ENCODE measurements at regions not wholly inside any gene's neighbourhood (a gene's known extent, or its start where the extent isn't known, plus 50 kb on each side); places are given as distances from the start of the nearest gene placed in this dataset.

GRCh38 chr1:73784026-73784425, 413.9 kb downstream of the LRRIQ3 start:
- Histone ChIP-seq H3K4me1 (peaks cover 26% of the 10 kb centered on the region; the same call in 2 of the 3 replicates), H3K4me2 (no peak overlapping the region), H3K27ac (no peak overlapping the region), H3K9me3 (no peaks in the 10 kb centered on the region), H3K4me3 (no peak overlapping the region)
- CTCF ChIA-PET = no interaction called here
- POLR2A ChIA-PET = no interaction called here
- WGBS (ENCODE audit: missing lambda C conversion rate) = 48% methylated on average over 2 of the region's 2 CpGs
- FAIRE-seq = no peak
- ATAC-seq = no peak
- no peak for DNase-seq (ENCODE audit: low read depth in 1 of 2, low spot score in 1 of 2)
- TF ChIP-seq HOXA7 (CRISPR knock-in tag; IDR thresholded peaks at IDR 0.05) (no peak), ESRRA (IDR thresholded peaks at IDR 0.05; ENCODE audit: borderline replicate concordance, low read length) (no peak), SMC3 (IDR thresholded peaks at IDR 0.05) (no peak), NR3C1 (IDR thresholded peaks at IDR 0.05) (no peak), POLR2A (IDR thresholded peaks at IDR 0.05; ENCODE audit: low read length) (no peak), HES2 (IDR thresholded peaks at IDR 0.05) (no peak), RNF2 (IDR thresholded peaks at IDR 0.05; ENCODE audit: borderline replicate concordance, low read depth) (no peak), CHD4 (IDR thresholded peaks at IDR 0.05; ENCODE audit: borderline replicate concordance) (no peak), CHD2 (IDR thresholded peaks at IDR 0.05; ENCODE audit: low read length, partially characterized antibody) (no peak), HOXB5 (CRISPR knock-in tag; IDR thresholded peaks at IDR 0.05) (no peak), MAFK (IDR thresholded peaks at IDR 0.05; ENCODE audit: partially characterized antibody) (no peak), TFCP2L1 (CRISPR knock-in tag; IDR thresholded peaks at IDR 0.05) (no peak)
- TF ChIP-seq, protein P1, sequence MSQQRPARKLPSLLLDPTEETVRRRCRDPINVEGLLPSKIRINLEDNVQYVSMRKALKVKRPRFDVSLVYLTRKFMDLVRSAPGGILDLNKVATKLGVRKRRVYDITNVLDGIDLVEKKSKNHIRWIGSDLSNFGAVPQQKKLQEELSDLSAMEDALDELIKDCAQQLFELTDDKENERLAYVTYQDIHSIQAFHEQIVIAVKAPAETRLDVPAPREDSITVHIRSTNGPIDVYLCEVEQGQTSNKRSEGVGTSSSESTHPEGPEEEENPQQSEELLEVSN (IDR thresholded peaks at IDR 0.05; ENCODE audit: borderline replicate concordance, low read depth) = no peak

DNA sequence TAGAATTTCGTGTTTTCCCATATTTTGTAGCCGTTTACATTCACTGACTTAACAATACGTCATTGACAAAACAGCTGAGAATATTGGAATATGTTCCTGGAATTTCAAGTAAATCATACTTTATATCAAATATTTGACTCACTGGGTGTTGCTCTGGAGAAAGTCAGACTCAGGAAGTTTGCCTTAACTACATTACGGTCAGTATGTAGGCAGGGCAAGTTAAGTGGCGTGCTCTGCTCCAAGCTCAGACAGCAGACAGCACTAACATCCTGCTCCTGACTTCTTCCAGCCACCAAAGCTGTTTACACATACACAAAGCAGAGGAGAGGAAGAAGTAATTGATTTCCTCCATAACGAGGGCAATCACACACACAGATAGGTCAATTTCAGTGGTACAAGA, 414.6 kb downstream of the LRRIQ3 start:
- ATAC-seq = peak in 1 of 2 experiments; percentile 69; a peak in 2 of 6 replicates
- Histone ChIP-seq H3K4me1 (peaks cover 26% of the 10 kb centered on the region; the same call in 2 of the 3 replicates), H3K9me3 (no peaks in the 10 kb centered on the region), H3K4me2 (peak overlapping the region; percentile 54), H3K27ac (peak overlapping the region in 1 of 2 experiments; percentile 36; a peak in 1 of 6 replicates), H3K4me3 (no peak overlapping the region)
- no peak for FAIRE-seq
- ChIA-PET CTCF (no interaction called here), POLR2A (no interaction called here)
- DNase-seq (ENCODE audit: low read depth in 1 of 2, low spot score in 1 of 2) = peak in 1 of 2 experiments; percentile 11
- 25% methylated on average over 6 of the region's 6 CpGs for WGBS (ENCODE audit: missing lambda C conversion rate)
- TF ChIP-seq, protein P2, sequence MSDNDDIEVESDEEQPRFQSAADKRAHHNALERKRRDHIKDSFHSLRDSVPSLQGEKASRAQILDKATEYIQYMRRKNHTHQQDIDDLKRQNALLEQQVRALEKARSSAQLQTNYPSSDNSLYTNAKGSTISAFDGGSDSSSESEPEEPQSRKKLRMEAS (IDR thresholded peaks at IDR 0.05) = no peak
- TF ChIP-seq, protein P3, sequence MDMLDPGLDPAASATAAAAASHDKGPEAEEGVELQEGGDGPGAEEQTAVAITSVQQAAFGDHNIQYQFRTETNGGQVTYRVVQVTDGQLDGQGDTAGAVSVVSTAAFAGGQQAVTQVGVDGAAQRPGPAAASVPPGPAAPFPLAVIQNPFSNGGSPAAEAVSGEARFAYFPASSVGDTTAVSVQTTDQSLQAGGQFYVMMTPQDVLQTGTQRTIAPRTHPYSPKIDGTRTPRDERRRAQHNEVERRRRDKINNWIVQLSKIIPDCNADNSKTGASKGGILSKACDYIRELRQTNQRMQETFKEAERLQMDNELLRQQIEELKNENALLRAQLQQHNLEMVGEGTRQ (IDR thresholded peaks at IDR 0.05) = no peak
- TF ChIP-seq HEYL (CRISPR knock-in tag; IDR thresholded peaks at IDR 0.05) = no peak
- TF ChIP-seq, protein P4, sequence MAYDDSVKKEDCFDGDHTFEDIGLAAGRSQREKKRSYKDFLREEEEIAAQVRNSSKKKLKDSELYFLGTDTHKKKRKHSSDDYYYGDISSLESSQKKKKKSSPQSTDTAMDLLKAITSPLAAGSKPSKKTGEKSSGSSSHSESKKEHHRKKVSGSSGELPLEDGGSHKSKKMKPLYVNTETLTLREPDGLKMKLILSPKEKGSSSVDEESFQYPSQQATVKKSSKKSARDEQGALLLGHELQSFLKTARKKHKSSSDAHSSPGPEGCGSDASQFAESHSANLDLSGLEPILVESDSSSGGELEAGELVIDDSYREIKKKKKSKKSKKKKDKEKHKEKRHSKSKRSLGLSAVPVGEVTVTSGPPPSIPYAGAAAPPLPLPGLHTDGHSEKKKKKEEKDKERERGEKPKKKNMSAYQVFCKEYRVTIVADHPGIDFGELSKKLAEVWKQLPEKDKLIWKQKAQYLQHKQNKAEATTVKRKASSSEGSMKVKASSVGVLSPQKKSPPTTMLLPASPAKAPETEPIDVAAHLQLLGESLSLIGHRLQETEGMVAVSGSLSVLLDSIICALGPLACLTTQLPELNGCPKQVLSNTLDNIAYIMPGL (CRISPR knock-in tag; IDR thresholded peaks at IDR 0.05; ENCODE audit: borderline replicate concordance) = no peak

GRCh38 chr1:73782901-73783300, 415.1 kb downstream of the LRRIQ3 start:
- H3K27ac ChIP-seq = peak overlapping the region in 1 of 2 experiments; percentile 36; a peak in 1 of 6 replicates

More at GRCh38 chr1:73782901-73783300, 415.1 kb downstream of the LRRIQ3 start:
- H3K4me1 ChIP-seq = peaks cover 26% of the 10 kb centered on the region; the same call in 2 of the 3 replicates
- POLR2A ChIA-PET = no interaction called here
- H3K4me3 ChIP-seq = no peak overlapping the region
- no peak for TF ChIP-seq MAFK (IDR thresholded peaks at IDR 0.05; ENCODE audit: partially characterized antibody)
- TF ChIP-seq FOSB (CRISPR knock-in tag; IDR thresholded peaks at IDR 0.05) = no peak
- TF ChIP-seq CHD4 (IDR thresholded peaks at IDR 0.05; ENCODE audit: borderline replicate concordance) = no peak
- TF ChIP-seq, protein P1 (IDR thresholded peaks at IDR 0.05; ENCODE audit: borderline replicate concordance, low read depth) = no peak
- TF ChIP-seq ZFP36 (IDR thresholded peaks at IDR 0.05; ENCODE audit: borderline replicate concordance, partially characterized antibody) = no peak
- TF ChIP-seq NR3C1 (IDR thresholded peaks at IDR 0.05) = no peak
- no peak for TF ChIP-seq CTCF (IDR thresholded peaks at IDR 0.05)
- no peak for TF ChIP-seq KDM1A (IDR thresholded peaks at IDR 0.05; ENCODE audit: low read depth)
- no peak for TF ChIP-seq EHMT2 (IDR thresholded peaks at IDR 0.05; ENCODE audit: low read depth)
- TF ChIP-seq RARB (CRISPR knock-in tag; IDR thresholded peaks at IDR 0.05) = no peak
- CTCF ChIA-PET = no interaction called here
- 4% methylated on average over 2 of the region's 2 CpGs for WGBS (ENCODE audit: missing lambda C conversion rate)
- no peak for FAIRE-seq
- DNase-seq (ENCODE audit: low read depth in 1 of 2, low spot score in 1 of 2) = no peak
- ATAC-seq = peak in 1 of 2 experiments; percentile 41; a peak in 2 of 6 replicates
- H3K9me3 ChIP-seq = no peaks in the 10 kb centered on the region
- H3K4me2 ChIP-seq = peak overlapping the region; percentile 54
